GM20000 (cell line): ENCODE measurements at regions not wholly inside any gene's neighbourhood (a gene's known extent, or its start where the extent isn't known, plus 50 kb on each side); places are given as distances from the start of the nearest gene placed in this dataset.

Source experiments
- DNase-seq: peaks from one replicate; pipeline ENCODE4 v3.0.0; 2012; ENCODE audit warnings: low spot score
- TF ChIP-seq, protein P1 (sequence below): IDR thresholded peaks from 2 replicates; pipeline ENCODE4 v1.5.1; 2012; ENCODE audit warnings: mild to moderate bottlenecking, control low read depth; ENCODE audit errors: extremely low read depth, missing control alignments

DNA sequence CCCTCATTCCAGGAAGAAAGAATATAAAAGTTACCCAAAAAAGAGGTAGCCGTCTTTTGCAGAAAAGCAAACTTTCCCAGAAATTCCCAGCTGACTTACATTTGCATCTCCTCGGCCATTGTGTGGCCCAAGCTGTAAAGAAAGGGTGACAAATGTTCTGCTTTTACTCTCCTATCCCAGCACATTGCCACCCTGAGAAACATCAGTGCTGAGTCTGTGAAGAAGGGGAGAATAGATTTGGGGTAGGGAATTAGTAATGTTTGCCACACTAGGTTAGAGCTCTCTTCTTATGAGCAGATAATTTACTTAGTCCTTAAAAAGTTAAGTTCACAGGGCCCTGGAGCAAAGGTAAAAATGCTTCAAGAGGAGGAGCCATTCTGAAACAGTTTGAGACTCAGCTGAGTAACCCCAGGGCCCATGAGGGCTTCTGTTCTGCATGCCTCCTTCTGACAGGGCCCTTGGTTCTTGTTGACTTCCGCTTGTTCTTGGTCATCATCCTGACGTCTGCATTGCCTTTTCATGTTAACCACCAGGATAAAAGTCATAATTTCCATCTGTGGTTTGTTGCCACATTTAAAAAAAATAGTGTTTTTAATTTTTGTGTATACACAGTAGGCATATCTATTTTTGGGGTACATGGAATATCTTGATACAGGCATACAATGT, 550.7 kb downstream of the RNF144A start:
- no peak for DNase-seq
- TF ChIP-seq, protein P1, sequence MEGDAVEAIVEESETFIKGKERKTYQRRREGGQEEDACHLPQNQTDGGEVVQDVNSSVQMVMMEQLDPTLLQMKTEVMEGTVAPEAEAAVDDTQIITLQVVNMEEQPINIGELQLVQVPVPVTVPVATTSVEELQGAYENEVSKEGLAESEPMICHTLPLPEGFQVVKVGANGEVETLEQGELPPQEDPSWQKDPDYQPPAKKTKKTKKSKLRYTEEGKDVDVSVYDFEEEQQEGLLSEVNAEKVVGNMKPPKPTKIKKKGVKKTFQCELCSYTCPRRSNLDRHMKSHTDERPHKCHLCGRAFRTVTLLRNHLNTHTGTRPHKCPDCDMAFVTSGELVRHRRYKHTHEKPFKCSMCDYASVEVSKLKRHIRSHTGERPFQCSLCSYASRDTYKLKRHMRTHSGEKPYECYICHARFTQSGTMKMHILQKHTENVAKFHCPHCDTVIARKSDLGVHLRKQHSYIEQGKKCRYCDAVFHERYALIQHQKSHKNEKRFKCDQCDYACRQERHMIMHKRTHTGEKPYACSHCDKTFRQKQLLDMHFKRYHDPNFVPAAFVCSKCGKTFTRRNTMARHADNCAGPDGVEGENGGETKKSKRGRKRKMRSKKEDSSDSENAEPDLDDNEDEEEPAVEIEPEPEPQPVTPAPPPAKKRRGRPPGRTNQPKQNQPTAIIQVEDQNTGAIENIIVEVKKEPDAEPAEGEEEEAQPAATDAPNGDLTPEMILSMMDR: no peak

DNA sequence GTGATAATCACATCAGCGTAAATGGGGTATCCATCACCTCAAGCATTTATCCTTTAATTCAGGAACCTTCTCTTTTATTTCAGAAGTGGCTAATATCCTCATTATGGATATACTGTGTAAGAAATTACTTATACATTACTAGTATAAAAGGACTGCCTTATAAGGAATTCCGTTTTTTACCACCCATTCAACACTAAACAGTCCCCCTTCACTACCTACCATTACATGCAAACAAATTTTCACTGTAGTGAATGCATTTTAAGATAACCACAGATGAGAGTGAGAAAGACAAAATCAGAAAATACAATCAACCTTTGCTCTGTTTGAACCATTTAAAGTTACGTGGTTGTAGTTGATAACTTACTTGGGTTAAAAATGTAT, 551.2 kb downstream of the RNF144A start:
- DNase-seq: no peak
- TF ChIP-seq, protein P1: no peak

- DNase-seq: no peak
- TF ChIP-seq, protein P1: no peak
Observed at GRCh38 chr2:7468955-7469354, 551.7 kb downstream of the RNF144A start.

DNA sequence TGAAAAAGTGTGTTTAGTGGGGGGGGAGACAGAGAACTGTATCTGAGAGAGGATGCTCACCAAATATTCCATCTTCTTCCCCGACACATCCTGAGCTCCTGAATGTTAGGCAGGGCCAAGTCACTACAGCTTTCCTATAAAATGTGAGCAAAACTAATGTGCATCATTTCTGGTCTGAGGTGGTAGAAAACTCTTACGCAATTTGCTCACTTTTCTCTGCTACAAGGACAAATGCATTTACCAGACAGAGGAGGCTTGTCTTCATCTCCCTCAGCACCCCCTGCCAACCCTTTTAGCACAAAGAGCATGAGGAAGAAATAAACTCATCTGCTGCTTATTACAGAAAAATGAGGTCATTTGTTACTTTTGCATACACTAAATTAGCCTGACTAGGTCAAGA, 554.0 kb downstream of the RNF144A start:
- TF ChIP-seq, protein P1: no peak

DNA sequence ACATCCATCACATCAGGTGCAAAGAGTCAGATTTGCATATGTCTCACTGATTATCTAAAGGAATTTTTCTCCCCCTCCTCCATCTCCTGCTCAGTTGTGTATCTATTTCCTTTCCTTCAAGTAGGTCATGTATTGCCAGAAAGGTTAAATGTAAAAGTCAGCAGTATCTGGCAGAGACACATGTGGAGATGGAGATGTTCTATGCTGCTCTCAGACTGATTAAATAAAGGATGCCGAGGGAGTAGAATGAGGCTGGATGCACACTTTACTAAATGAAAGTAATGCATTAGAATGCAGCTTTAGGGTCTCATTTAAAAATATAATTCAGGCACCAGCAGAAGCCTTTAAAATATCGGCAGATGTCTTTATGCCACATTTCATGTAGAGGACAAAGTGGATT, 555.3 kb downstream of the RNF144A start:
- no peak for DNase-seq
- TF ChIP-seq, protein P1: no peak

More for the DNA sequence above, 554.0 kb downstream of the RNF144A start:
- DNase-seq: no peak

GRCh38 chr2:7473135-7473771, 556.0 kb downstream of the RNF144A start:
- DNase-seq: no peak
- TF ChIP-seq, protein P1: no peak

DNA sequence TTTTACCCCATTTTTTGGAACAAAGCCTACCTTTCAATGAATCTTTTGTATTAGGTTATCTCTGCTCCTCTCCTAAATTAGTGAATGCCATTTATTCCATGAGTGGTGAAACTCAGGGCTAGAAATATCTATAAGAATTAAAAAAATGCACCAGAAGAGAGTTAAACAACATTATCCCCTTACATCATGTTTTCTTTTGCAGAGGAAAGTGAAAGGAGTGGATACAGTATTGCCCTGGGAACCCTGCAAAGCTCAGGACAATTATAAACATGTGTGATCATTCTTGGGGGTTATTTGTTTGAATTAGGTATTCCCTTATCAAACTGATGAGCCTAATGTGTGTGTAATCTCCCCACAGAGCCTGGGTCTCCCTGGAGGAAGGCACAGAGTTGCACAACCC, 559.2 kb downstream of the RNF144A start:
- TF ChIP-seq, protein P1: no peak
- DNase-seq: no peak
